ENCODE measurements at regions not wholly inside any gene's neighbourhood (a gene's known extent, or its start where the extent isn't known, plus 50 kb on each side); places are given as distances from the start of the nearest gene placed in this dataset.

DNA sequence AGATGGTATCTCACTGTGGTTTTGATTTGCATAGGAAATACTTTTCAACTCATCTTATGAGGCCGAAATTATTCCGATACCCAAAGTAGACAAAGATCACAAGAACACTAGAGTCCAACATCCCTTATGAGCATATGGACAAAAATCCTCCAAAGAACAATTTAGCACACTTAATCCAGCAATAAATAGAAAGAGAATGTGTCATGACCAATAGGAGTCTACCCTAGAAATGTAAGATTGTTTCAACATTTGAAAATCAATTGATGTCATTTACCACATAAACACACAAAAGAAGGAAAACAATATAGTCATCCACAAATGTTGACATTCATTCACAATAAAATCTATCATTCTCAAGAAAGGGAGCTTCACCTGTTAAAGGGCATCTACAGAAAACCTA lies 307.8 kb upstream of the SMIM21 start:
- no peaks in the 10 kb centered on the region for H3K9me3 ChIP-seq
- no peak overlapping the region for H3K27ac ChIP-seq
- DNase-seq (ENCODE audit: low spot score in 2 of 2): no peak
- no peak for TF ChIP-seq POLR2AphosphoS5 (IDR thresholded peaks at IDR 0.05)
- TF ChIP-seq EP300 (IDR thresholded peaks at IDR 0.05): no peak
- no peak for TF ChIP-seq POLR2A (IDR thresholded peaks at IDR 0.05)
- TF ChIP-seq, protein P1, sequence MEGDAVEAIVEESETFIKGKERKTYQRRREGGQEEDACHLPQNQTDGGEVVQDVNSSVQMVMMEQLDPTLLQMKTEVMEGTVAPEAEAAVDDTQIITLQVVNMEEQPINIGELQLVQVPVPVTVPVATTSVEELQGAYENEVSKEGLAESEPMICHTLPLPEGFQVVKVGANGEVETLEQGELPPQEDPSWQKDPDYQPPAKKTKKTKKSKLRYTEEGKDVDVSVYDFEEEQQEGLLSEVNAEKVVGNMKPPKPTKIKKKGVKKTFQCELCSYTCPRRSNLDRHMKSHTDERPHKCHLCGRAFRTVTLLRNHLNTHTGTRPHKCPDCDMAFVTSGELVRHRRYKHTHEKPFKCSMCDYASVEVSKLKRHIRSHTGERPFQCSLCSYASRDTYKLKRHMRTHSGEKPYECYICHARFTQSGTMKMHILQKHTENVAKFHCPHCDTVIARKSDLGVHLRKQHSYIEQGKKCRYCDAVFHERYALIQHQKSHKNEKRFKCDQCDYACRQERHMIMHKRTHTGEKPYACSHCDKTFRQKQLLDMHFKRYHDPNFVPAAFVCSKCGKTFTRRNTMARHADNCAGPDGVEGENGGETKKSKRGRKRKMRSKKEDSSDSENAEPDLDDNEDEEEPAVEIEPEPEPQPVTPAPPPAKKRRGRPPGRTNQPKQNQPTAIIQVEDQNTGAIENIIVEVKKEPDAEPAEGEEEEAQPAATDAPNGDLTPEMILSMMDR (IDR thresholded peaks at IDR 0.05): no peak
- 100% methylated on average over 2 of the region's 2 CpGs for WGBS
- H3K4me3 ChIP-seq: no peak overlapping the region
- H3K4me1 ChIP-seq: no peaks in the 10 kb centered on the region
- H3K27me3 ChIP-seq: no peaks in the 10 kb centered on the region
- H3K36me3 ChIP-seq: no peaks in the 10 kb centered on the region

GRCh38 chr18:75730249-75730648 lies 302.7 kb upstream of the SMIM21 start:
- no peak for DNase-seq (ENCODE audit: low spot score in 2 of 2)
- no peak overlapping the region for H3K4me3 ChIP-seq

GRCh38 chr18:75728621-75729020 lies 301.1 kb upstream of the SMIM21 start:
- no peak overlapping the region for H3K27ac ChIP-seq
- no peaks in the 10 kb centered on the region for H3K4me1 ChIP-seq
- H3K27me3 ChIP-seq: no peaks in the 10 kb centered on the region
- DNase-seq (ENCODE audit: low spot score in 2 of 2): no peak
- H3K9me3 ChIP-seq: no peaks in the 10 kb centered on the region
- TF ChIP-seq POLR2AphosphoS5 (IDR thresholded peaks at IDR 0.05) (no peak), POLR2A (IDR thresholded peaks at IDR 0.05) (no peak), EP300 (IDR thresholded peaks at IDR 0.05) (no peak)
- TF ChIP-seq, protein P1 (IDR thresholded peaks at IDR 0.05): no peak
- H3K36me3 ChIP-seq: no peaks in the 10 kb centered on the region
- 84% methylated on average over 7 of the region's 7 CpGs for WGBS
- H3K4me3 ChIP-seq: no peak overlapping the region

More at GRCh38 chr18:75730249-75730648, 302.7 kb upstream of the SMIM21 start:
- H3K4me1 ChIP-seq: no peaks in the 10 kb centered on the region
- no peaks in the 10 kb centered on the region for H3K36me3 ChIP-seq
- 39% methylated on average over 5 of the region's 5 CpGs for WGBS
- TF ChIP-seq, protein P1 (IDR thresholded peaks at IDR 0.05): no peak
- TF ChIP-seq POLR2AphosphoS5 (IDR thresholded peaks at IDR 0.05) (no peak), EP300 (IDR thresholded peaks at IDR 0.05) (no peak), POLR2A (IDR thresholded peaks at IDR 0.05) (no peak)
- no peaks in the 10 kb centered on the region for H3K27me3 ChIP-seq
- no peaks in the 10 kb centered on the region for H3K9me3 ChIP-seq
- H3K27ac ChIP-seq: no peak overlapping the region

DNA sequence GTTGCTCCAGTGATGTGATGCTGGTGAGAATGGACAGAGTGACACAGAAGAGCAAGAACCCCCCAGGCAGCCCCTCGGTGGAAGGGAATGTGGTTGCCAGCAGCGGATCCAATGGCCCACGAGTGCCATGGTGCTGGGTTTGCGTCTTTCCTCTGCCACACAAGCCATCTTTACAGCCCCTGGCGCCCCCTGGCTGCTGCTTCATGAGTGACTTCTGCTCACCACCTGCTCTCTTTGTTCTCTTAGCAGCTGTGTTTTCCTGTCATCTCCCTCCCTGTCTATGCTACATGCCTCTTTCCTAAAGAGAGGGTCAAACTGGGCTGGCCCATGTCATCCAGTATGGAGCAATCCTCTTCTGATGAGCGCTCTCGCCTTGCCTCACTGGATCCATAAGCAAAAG lies 300.0 kb upstream of the SMIM21 start:
- no peak for DNase-seq (ENCODE audit: low spot score in 2 of 2)
- TF ChIP-seq, protein P1 (IDR thresholded peaks at IDR 0.05): peak in 1 of 2 donors; percentile 20
- no peak for TF ChIP-seq POLR2AphosphoS5 (IDR thresholded peaks at IDR 0.05)
- H3K27ac ChIP-seq: no peak overlapping the region
- H3K4me1 ChIP-seq: no peaks in the 10 kb centered on the region
- no peak overlapping the region for H3K4me3 ChIP-seq
- no peaks in the 10 kb centered on the region for H3K27me3 ChIP-seq
- H3K36me3 ChIP-seq: no peaks in the 10 kb centered on the region
- H3K9me3 ChIP-seq: no peaks in the 10 kb centered on the region
- WGBS: 80% methylated on average over 7 of the region's 7 CpGs

GRCh38 chr18:75723521-75724340 lies 296.2 kb upstream of the SMIM21 start:
- Histone ChIP-seq H3K27me3 (no peaks in the 10 kb centered on the region), H3K4me1 (no peaks in the 10 kb centered on the region), H3K9me3 (no peaks in the 10 kb centered on the region), H3K4me3 (no peak overlapping the region), H3K36me3 (no peaks in the 10 kb centered on the region), H3K27ac (no peak overlapping the region)
- DNase-seq (ENCODE audit: low spot score in 2 of 2): no peak
- 53% methylated on average over 10 of the region's 10 CpGs for WGBS
- TF ChIP-seq, protein P1 (IDR thresholded peaks at IDR 0.05): no peak
- TF ChIP-seq POLR2AphosphoS5 (IDR thresholded peaks at IDR 0.05) (no peak), POLR2A (IDR thresholded peaks at IDR 0.05) (no peak), EP300 (IDR thresholded peaks at IDR 0.05) (no peak)

Data from suprapubic skin (tissue), 4 donors.